Mesendoderm (in vitro differentiated cells): ENCODE measurements at regions not wholly inside any gene's neighbourhood (a gene's known extent, or its start where the extent isn't known, plus 50 kb on each side); places are given as distances from the start of the nearest gene placed in this dataset.

Experiments used
- DNase-seq: peaks from one replicate; pipeline ENCODE4 v3.0.0; 2013
- H2AK5ac ChIP-seq: 2 replicates; pipeline ENCODE4 v1.6.1; 2013; ENCODE audit warnings: low read length, inconsistent platforms
- H2BK120ac ChIP-seq: 2 replicates; pipeline ENCODE4 v1.6.1; 2013; ENCODE audit warnings: low read depth, mild to moderate bottlenecking, low read length, moderate library complexity, mixed read lengths
- H2BK15ac ChIP-seq: replicated peaks from 2 replicates; pipeline ENCODE4 v1.6.1; 2013; ENCODE audit warnings: low read depth, mild to moderate bottlenecking, moderate library complexity
- H2BK5ac ChIP-seq: 2 replicates; pipeline ENCODE4 v1.6.1; 2013; ENCODE audit warnings: low read length, inconsistent platforms
- H3K18ac ChIP-seq: 2 replicates; pipeline ENCODE4 v1.6.1; 2013; ENCODE audit warnings: mild to moderate bottlenecking, low read length, mixed read lengths
- H3K23ac ChIP-seq: one replicate; pipeline ENCODE4 v1.6.1; 2013; ENCODE audit warnings: low read length
- H3K27ac ChIP-seq: 2 replicates; pipeline ENCODE4 v1.5.1; 2013; ENCODE audit warnings: low read depth, mild to moderate bottlenecking, inconsistent platforms, low read length, moderate library complexity
- H3K27me3 ChIP-seq: 2 replicates; pipeline ENCODE4 v1.6.1; 2013; ENCODE audit warnings: low read length, control low read depth, mild to moderate bottlenecking, inconsistent platforms; ENCODE audit not compliant: insufficient read depth, poor library complexity
- H3K36me3 ChIP-seq: 2 replicates; pipeline ENCODE4 v1.6.1; 2013; ENCODE audit warnings: low read length, inconsistent platforms; ENCODE audit not compliant: control insufficient read depth, insufficient read depth
- H3K4ac ChIP-seq: one replicate; pipeline ENCODE4 v1.6.1; 2013; ENCODE audit warnings: low read depth, mild to moderate bottlenecking, low read length, moderate library complexity
- H3K4me1 ChIP-seq: 2 replicates; pipeline ENCODE4 v1.6.1; 2013; ENCODE audit warnings: low read depth, low read length, inconsistent platforms; ENCODE audit not compliant: control insufficient read depth
- H3K4me2 ChIP-seq: 2 replicates; pipeline ENCODE4 v1.6.1; 2013; ENCODE audit warnings: low read length
- H3K4me3 ChIP-seq: 2 replicates; pipeline ENCODE4 v1.5.1; 2013; ENCODE audit warnings: mild to moderate bottlenecking, low read length
- H3K56ac ChIP-seq: one replicate; pipeline ENCODE4 v1.6.1; 2013; ENCODE audit warnings: low read length
- H3K79me1 ChIP-seq: 2 replicates; pipeline ENCODE4 v1.6.1; 2013; ENCODE audit warnings: low read length, inconsistent platforms
- H3K79me2 ChIP-seq: 2 replicates; pipeline ENCODE4 v1.6.1; 2013; ENCODE audit warnings: mild to moderate bottlenecking, low read length; ENCODE audit not compliant: control insufficient read depth, insufficient read depth
- H3K9ac ChIP-seq: 2 replicates; pipeline ENCODE4 v1.6.1; 2013; ENCODE audit warnings: low read length, inconsistent platforms
- H4K5ac ChIP-seq: one replicate; pipeline ENCODE4 v1.6.1; 2013; ENCODE audit warnings: low read length
- H4K8ac ChIP-seq: one replicate; pipeline ENCODE4 v1.6.1; 2013; ENCODE audit warnings: low read depth, mild to moderate bottlenecking, control low read depth, low read length, moderate library complexity
- WGBS: extraction: QIAGEN DNeasy Blood & Tissue Kit; methylation state at CpG from one replicate; pipeline ENCODE4 v1.1.7; 2013; ENCODE audit warnings: low lambda C conversion rate, missing lambda C conversion rate; ENCODE audit not compliant: insufficient coverage; ENCODE audit errors: extremely low coverage; 5-methylcytosine and 5-hydroxymethylcytosine counted together

DNA sequence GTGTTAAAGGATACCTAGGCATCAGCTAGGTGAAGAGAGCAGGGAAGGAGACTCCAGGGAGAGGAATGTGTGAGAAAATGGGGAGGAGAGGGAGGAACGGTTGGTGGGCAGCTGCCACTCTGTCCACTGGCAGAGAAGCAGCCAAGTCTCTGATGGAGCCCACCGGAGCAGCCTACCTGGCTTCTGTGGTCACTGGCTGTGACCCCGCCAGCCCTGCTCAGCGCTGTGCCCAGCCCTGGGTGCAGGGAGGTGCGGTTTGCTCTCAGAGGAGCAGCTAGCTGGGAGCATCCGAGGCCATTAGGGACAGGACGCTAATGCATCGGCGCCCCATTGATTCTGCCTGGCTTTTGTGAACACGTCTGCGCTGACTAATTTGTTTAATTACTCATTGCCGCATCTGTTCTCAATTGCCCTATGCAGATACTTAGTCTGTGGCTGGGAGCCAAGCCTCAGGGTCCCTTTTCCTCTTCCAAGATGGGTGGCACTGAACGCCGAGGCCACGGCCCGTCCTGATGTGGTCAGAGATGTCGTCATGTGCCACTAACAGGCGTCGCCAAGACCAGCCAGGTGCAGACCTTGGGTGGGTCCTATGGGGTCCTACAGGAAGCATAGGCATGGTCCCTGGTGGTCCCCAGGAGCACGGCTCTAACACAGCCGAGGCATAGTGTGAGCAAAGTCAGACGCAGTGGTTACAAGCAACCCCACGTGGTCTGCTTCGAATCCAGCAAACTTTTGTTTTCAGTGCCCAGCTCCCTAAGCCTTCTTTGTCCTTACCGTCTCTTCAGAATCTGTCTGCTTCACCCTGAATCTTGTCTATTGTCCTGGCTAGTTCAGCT, 82.0 kb downstream of the RRM2 start:
- Histone ChIP-seq H4K5ac (no peak overlapping the region), H3K23ac (no peak overlapping the region), H2AK5ac (no peak overlapping the region), H3K36me3 (no peaks in the 10 kb centered on the region), H3K4ac (no peak overlapping the region), H3K9ac (no peak overlapping the region), H2BK5ac (no peak overlapping the region), H3K79me1 (no peaks in the 10 kb centered on the region), H3K4me3 (no peak overlapping the region), H3K79me2 (no peaks in the 10 kb centered on the region), H3K4me1 (no peaks in the 10 kb centered on the region), H4K8ac (no peak overlapping the region), H2BK120ac (no peak overlapping the region), H2BK15ac (no peak overlapping the region), H3K18ac (no peak overlapping the region), H3K4me2 (no peak overlapping the region), H3K27ac (no peak overlapping the region), H3K56ac (no peak overlapping the region), H3K27me3 (no peaks in the 10 kb centered on the region)
- no peak for DNase-seq
- no CpG with 5 or more reads among the region's 25 CpGs for WGBS

DNA sequence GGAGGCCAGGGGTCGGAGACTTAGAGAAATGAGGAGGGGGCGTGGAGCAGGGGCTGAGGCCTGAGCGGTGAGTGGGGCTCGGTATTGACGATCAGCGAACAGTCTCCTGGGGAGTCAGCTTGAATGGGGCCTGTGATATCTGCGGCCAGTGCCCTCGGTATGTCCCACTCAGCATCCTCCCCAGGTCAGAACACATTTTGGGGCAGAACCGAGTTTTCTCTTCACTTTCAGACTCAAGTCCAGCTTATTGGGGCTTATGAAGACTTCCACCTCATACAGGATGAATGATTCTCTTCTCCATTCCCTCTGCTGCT, 82.6 kb downstream of the RRM2 start:
- no CpG with 5 or more reads among the region's 9 CpGs for whole genome bisulfite sequencing
- Histone ChIP-seq H4K5ac (no peak overlapping the region), H3K36me3 (no peaks in the 10 kb centered on the region), H2BK120ac (no peak overlapping the region), H3K9ac (no peak overlapping the region), H3K4ac (no peak overlapping the region), H3K79me2 (no peaks in the 10 kb centered on the region), H3K23ac (no peak overlapping the region), H2AK5ac (no peak overlapping the region), H3K18ac (no peak overlapping the region), H2BK5ac (no peak overlapping the region), H3K56ac (no peak overlapping the region), H3K4me2 (no peak overlapping the region), H3K4me3 (no peak overlapping the region), H3K27me3 (no peaks in the 10 kb centered on the region), H3K79me1 (no peaks in the 10 kb centered on the region), H3K27ac (no peak overlapping the region), H4K8ac (no peak overlapping the region), H3K4me1 (no peaks in the 10 kb centered on the region), H2BK15ac (no peak overlapping the region)
- DNase-seq: no peak

DNA sequence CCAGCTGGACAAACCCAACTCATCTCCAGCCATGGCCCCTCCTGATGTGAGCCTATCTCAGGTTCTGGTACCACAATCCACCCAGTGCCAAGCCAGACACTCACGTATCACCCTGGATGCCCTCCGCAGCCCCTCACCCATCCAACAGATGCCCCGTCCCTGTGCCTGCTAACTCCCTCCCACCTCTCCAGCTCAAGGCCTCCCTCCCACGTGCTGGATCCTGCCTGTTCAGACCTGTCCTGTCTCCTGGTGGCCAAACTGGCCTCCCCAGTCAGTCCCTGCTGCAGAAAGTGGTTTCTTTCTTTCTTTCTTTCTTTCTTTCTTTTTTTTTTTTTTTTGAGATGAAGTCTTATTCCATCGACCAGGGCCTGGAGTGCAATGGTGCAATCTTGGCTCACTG, 86.2 kb downstream of the RRM2 start:
- Histone ChIP-seq H3K56ac (no peak overlapping the region), H3K9ac (no peak overlapping the region), H3K18ac (no peak overlapping the region), H3K27me3 (no peaks in the 10 kb centered on the region), H3K4me1 (no peaks in the 10 kb centered on the region), H4K8ac (no peak overlapping the region), H2BK15ac (no peak overlapping the region), H3K4me3 (no peak overlapping the region), H2BK5ac (no peak overlapping the region), H2BK120ac (no peak overlapping the region), H3K4ac (no peak overlapping the region), H3K79me2 (no peaks in the 10 kb centered on the region), H2AK5ac (no peak overlapping the region), H3K4me2 (no peak overlapping the region), H4K5ac (no peak overlapping the region), H3K23ac (no peak overlapping the region), H3K79me1 (no peaks in the 10 kb centered on the region), H3K36me3 (no peaks in the 10 kb centered on the region), H3K27ac (no peak overlapping the region)
- no CpG with 5 or more reads among the region's 5 CpGs for WGBS
- no peak for DNase-seq

DNA sequence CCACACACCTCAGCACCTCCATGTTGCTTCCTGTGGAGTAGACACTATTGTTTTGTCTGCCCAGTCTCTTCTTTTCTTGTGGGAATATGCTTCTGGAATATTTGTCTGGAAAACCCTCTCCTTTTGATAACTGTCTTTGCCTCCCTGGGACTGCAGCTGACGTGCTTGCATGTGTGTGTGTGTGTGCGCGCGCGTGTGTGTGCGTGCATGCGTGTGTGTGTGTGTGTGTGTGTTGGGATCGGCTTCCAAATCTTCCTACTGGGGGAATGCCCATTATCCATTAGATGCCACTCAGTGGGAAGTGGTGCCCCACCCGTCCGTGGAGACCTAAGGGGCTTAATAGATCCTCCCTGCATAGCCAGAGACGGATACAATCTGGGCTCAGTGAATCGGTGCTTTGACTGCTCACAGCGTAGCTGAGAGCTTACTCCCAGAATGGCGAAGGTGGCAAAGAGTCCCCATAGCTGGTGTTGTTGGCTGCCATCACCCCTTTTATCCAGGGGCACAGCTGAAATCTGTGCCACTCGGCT, 86.9 kb downstream of the RRM2 start:
- no peaks in the 10 kb centered on the region for H3K36me3 ChIP-seq
- H3K4ac ChIP-seq: no peak overlapping the region
- no peak overlapping the region for H3K27ac ChIP-seq
- H3K18ac ChIP-seq: no peak overlapping the region
- H2BK15ac ChIP-seq: no peak overlapping the region
- no peak overlapping the region for H3K4me2 ChIP-seq
- H3K79me2 ChIP-seq: no peaks in the 10 kb centered on the region
- H4K8ac ChIP-seq: no peak overlapping the region
- H3K4me1 ChIP-seq: no peaks in the 10 kb centered on the region
- no peak overlapping the region for H3K9ac ChIP-seq
- DNase-seq: no peak
- H4K5ac ChIP-seq: no peak overlapping the region
- no peak overlapping the region for H3K23ac ChIP-seq
- H2BK5ac ChIP-seq: no peak overlapping the region
- H3K27me3 ChIP-seq: no peaks in the 10 kb centered on the region
- no peaks in the 10 kb centered on the region for H3K79me1 ChIP-seq
- H3K56ac ChIP-seq: no peak overlapping the region
- H2BK120ac ChIP-seq: no peak overlapping the region
- no peak overlapping the region for H3K4me3 ChIP-seq
- WGBS: no CpG with 5 or more reads among the region's 15 CpGs
- no peak overlapping the region for H2AK5ac ChIP-seq

DNA sequence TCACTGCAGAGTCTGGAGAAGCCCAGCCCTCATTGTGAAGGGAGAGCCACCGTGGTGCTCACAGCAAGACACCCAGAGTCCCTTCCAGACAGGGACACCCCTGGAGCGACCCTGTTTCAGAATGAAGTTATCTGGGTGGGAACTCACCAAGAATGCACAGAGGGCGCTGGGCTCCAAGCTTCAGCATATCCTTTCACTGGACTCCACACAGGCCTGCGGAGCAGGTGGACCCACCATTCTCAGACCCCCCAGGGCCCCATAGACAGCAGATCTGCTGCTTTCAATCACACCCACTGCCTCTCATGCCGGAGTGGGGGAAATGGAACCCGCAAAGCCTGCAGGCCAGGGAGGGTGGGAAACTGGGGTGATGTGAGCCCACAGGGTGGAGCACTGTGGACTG, 87.8 kb downstream of the RRM2 start:
- no peak for DNase-seq
- Histone ChIP-seq H3K79me1 (no peaks in the 10 kb centered on the region), H3K56ac (no peak overlapping the region), H2AK5ac (no peak overlapping the region), H3K36me3 (no peaks in the 10 kb centered on the region), H3K18ac (no peak overlapping the region), H3K27ac (no peak overlapping the region), H2BK5ac (no peak overlapping the region), H2BK15ac (no peak overlapping the region), H3K4me3 (no peak overlapping the region), H3K4me2 (no peak overlapping the region), H4K8ac (no peak overlapping the region), H3K79me2 (no peaks in the 10 kb centered on the region), H4K5ac (no peak overlapping the region), H3K27me3 (no peaks in the 10 kb centered on the region), H3K4me1 (no peaks in the 10 kb centered on the region), H2BK120ac (no peak overlapping the region), H3K4ac (no peak overlapping the region), H3K9ac (no peak overlapping the region), H3K23ac (no peak overlapping the region)
- no CpG with 5 or more reads among the region's 6 CpGs for WGBS
